B cell (primary cell): ENCODE measurements at regions not wholly inside any gene's neighbourhood (a gene's known extent, or its start where the extent isn't known, plus 50 kb on each side); places are given as distances from the start of the nearest gene placed in this dataset.

ENCODE experiments used
- ATAC-seq: fragments of 200-7000 bp; cut with Tn5 transposase; one replicate; pipeline ENCODE4 v1.10.0; 2021; ENCODE audit warnings: low read depth, mild to moderate bottlenecking, moderate number of reproducible peaks, moderate library complexity
- CTCF ChIA-PET: fragments of 350-600 bp; sonication (Branson Sonifier 250); formaldehyde crosslinking; loops from one replicate; lab custom pipeline; 2021; ENCODE audit warnings: antibody characterized with exemption, inconsistent platforms; lab: Charles Lee
- POLR2A ChIA-PET: fragments of 350-600 bp; sonication (Branson Sonifier 250); formaldehyde crosslinking; loops from one replicate; lab custom pipeline; 2021; ENCODE audit warnings: antibody characterized with exemption; lab: Charles Lee
- DNase-seq: peaks from one replicate; pipeline ENCODE4 v3.0.0; 2013
- H2AFZ ChIP-seq: 2 replicates; pipeline ENCODE4 v1.6.1; 2012; ENCODE audit warnings: mild to moderate bottlenecking, low read depth, low read length; ENCODE audit not compliant: insufficient read depth, poor library complexity, severe bottlenecking
- H3K27ac ChIP-seq, 2 donors: 1 replicate in 1 of 2; 2 replicates in 1 of 2; pipeline ENCODE4 v1.5.1; 2012 to 2013; ENCODE audit warnings: low read length in 2 of 2, mild to moderate bottlenecking in 2 of 2, moderate library complexity in 1 of 2
- H3K27me3 ChIP-seq, 4 experiments: fragments of 200-600 bp in 1 of 4; sonication (generic) in 1 of 4; replicated peaks in 1 of 4; 1 replicate in 2 of 4; 2 replicates in 2 of 4; pipeline versions ENCODE4 v1.6.1 to v1.7.0; 2013 to 2016; ENCODE audit warnings: low read length in 3 of 4, mild to moderate bottlenecking in 2 of 4, mixed read lengths in 1 of 4, moderate library complexity in 1 of 4; ENCODE audit not compliant: insufficient read depth in 4 of 4, control insufficient read depth in 3 of 4; ENCODE audit errors: control extremely low read depth in 1 of 4
- H3K36me3 ChIP-seq, 2 experiments: replicated peaks in 1 of 2; 1 replicate in 1 of 2; 2 replicates in 1 of 2; pipeline versions ENCODE4 v1.6.1 to v1.7.1; 2013; ENCODE audit warnings: low read length in 1 of 2; ENCODE audit not compliant: insufficient read depth in 2 of 2, control insufficient read depth in 1 of 2; ENCODE audit errors: control extremely low read depth in 1 of 2, extremely low read depth in 1 of 2
- H3K4me1 ChIP-seq, 2 donors: fragments of 200-600 bp in 1 of 2; sonication (generic) in 1 of 2; 1 replicate in 1 of 2; 2 replicates in 1 of 2; pipeline versions ENCODE4 v1.5.1 to v1.6.1; 2013 to 2017; ENCODE audit warnings: low read length in 2 of 2; ENCODE audit not compliant: control insufficient read depth in 2 of 2, insufficient read depth in 2 of 2
- H3K4me2 ChIP-seq: replicated peaks from 2 replicates; pipeline ENCODE3; 2012; ENCODE audit warnings: mild to moderate bottlenecking, low read depth, low read length; ENCODE audit not compliant: poor library complexity, severe bottlenecking
- H3K4me3 ChIP-seq, 5 experiments: fragments of 200-600 bp in 1 of 5; sonication (generic) in 1 of 5; 1 replicate in 3 of 5; 2 replicates in 2 of 5; pipeline versions ENCODE4 v1.5.1 to v1.7.0; 2011 to 2016; ENCODE audit warnings: low read length in 4 of 5, mild to moderate bottlenecking in 4 of 5, low read depth in 2 of 5, control low read depth in 1 of 5, moderate library complexity in 1 of 5; ENCODE audit not compliant: insufficient read depth in 1 of 5; ENCODE audit errors: control extremely low read depth in 1 of 5, extremely low read depth in 1 of 5
- H3K79me2 ChIP-seq: fragments of 200-600 bp; sonication (generic); one replicate; pipeline ENCODE4 v1.6.0; 2016; ENCODE audit warnings: low read length; ENCODE audit not compliant: control insufficient read depth, insufficient read depth
- H3K9ac ChIP-seq: fragments of 200-600 bp; sonication (generic); 2 replicates; pipeline ENCODE4 v1.6.1; 2017; ENCODE audit warnings: mild to moderate bottlenecking, low read length, moderate library complexity
- H3K9me3 ChIP-seq, 3 donors: one replicate each; pipeline versions ENCODE4 v1.6.1 to v1.7.1; 2013; ENCODE audit warnings: low read length in 2 of 3; ENCODE audit not compliant: control insufficient read depth in 2 of 3, insufficient read depth in 1 of 3; ENCODE audit errors: control extremely low read depth in 1 of 3
- H4K20me1 ChIP-seq: 2 replicates; pipeline ENCODE4 v1.6.0; 2012; ENCODE audit warnings: mild to moderate bottlenecking, low read length; ENCODE audit not compliant: insufficient read depth, control insufficient read depth, poor library complexity, severe bottlenecking
- H3K27ac Mint-ChIP-seq: one replicate; pipeline ENCODE4 v1.8.0; 2021; ENCODE audit warnings: mixed read lengths
- H3K27me3 Mint-ChIP-seq: one replicate; pipeline ENCODE4 v1.8.0; 2021; ENCODE audit warnings: mixed read lengths
- H3K4me1 Mint-ChIP-seq: one replicate; pipeline ENCODE4 v1.8.0; 2021; ENCODE audit warnings: mixed read lengths
- H3K4me3 Mint-ChIP-seq: one replicate; pipeline ENCODE4 v1.8.0; 2021; ENCODE audit warnings: mixed read lengths
- H3K9me3 Mint-ChIP-seq: one replicate; pipeline ENCODE4 v1.8.0; 2022; ENCODE audit warnings: mixed read lengths; ENCODE audit not compliant: insufficient read depth
- EZH2 ChIP-seq: IDR thresholded peaks from 2 replicates; pipeline ENCODE4 v1.6.1; 2012; ENCODE audit warnings: borderline replicate concordance, low read depth, mild to moderate bottlenecking, moderate library complexity, low read length; ENCODE audit not compliant: insufficient read depth, poor library complexity, severe bottlenecking
- WGBS: methylation state at CpG from one replicate; pipeline ENCODE4 v1.1.5; 2013; ENCODE audit warnings: missing lambda C conversion rate; ENCODE audit not compliant: insufficient coverage; 5-methylcytosine and 5-hydroxymethylcytosine counted together
- intact Hi-C: fragments of 100-400 bp; cut with micrococcal nuclease; formaldehyde crosslinking; loops from one replicate; pipeline ENCODE4 v1.10.0; 2022
- TF ChIP-seq, protein P1 (sequence below): fragments of 200-600 bp; IDR thresholded peaks from one replicate; pipeline ENCODE4 v1.8.0; 2022; ENCODE audit warnings: antibody characterized with exemption, mild to moderate bottlenecking

DNA sequence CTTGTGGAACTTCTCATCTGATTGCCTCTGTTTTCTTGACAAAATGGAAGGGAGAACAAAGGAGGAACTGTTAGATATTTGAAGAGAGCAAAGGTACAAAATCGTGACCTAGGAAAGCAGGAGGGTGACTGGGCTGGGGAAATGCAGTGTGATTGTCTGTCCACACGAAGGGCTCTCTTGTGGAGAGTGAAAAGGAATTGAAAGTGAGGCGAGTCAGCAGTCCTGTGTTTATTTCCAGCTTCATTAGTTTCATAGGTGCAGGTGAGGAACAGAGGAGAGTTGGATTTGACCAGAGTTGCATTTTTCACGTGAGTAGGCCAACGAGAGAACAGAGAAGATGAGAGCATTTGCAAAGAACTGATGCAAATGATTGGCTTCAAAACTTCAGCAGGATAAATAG is 336.4 kb upstream of the SATB1 start:
- H3K4me1 Mint-ChIP-seq = no peaks in the 10 kb centered on the region
- DNase-seq = no peak
- Histone ChIP-seq H3K9me3 (no peaks in the 10 kb centered on the region), H3K9ac (no peak overlapping the region), H3K27me3 (no peaks in the 10 kb centered on the region), H3K36me3 (no peaks in the 10 kb centered on the region), H3K79me2 (no peaks in the 10 kb centered on the region), H4K20me1 (no peaks in the 10 kb centered on the region), H3K27ac (no peak overlapping the region), H3K4me1 (no peaks in the 10 kb centered on the region), H3K4me2 (no peak overlapping the region), H3K4me3 (no peak overlapping the region), H2AFZ (no peak overlapping the region)
- POLR2A ChIA-PET = no interaction called here
- H3K4me3 Mint-ChIP-seq = no peak overlapping the region
- intact Hi-C loops = no loop called here
- no peak for ATAC-seq
- H3K27ac Mint-ChIP-seq = no peak overlapping the region
- no peak for TF ChIP-seq EZH2
- TF ChIP-seq, protein P1, sequence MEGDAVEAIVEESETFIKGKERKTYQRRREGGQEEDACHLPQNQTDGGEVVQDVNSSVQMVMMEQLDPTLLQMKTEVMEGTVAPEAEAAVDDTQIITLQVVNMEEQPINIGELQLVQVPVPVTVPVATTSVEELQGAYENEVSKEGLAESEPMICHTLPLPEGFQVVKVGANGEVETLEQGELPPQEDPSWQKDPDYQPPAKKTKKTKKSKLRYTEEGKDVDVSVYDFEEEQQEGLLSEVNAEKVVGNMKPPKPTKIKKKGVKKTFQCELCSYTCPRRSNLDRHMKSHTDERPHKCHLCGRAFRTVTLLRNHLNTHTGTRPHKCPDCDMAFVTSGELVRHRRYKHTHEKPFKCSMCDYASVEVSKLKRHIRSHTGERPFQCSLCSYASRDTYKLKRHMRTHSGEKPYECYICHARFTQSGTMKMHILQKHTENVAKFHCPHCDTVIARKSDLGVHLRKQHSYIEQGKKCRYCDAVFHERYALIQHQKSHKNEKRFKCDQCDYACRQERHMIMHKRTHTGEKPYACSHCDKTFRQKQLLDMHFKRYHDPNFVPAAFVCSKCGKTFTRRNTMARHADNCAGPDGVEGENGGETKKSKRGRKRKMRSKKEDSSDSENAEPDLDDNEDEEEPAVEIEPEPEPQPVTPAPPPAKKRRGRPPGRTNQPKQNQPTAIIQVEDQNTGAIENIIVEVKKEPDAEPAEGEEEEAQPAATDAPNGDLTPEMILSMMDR = no peak
- H3K9me3 Mint-ChIP-seq = no peaks in the 10 kb centered on the region
- CTCF ChIA-PET = interaction anchor here (5.3 kb wide), 1 partner anchor 201 kb away, joined by 110 read pairs; no protein-coding TSS in a partner anchor
- no peaks in the 10 kb centered on the region for H3K27me3 Mint-ChIP-seq
- 50% methylated on average over 5 of the region's 5 CpGs for WGBS

DNA sequence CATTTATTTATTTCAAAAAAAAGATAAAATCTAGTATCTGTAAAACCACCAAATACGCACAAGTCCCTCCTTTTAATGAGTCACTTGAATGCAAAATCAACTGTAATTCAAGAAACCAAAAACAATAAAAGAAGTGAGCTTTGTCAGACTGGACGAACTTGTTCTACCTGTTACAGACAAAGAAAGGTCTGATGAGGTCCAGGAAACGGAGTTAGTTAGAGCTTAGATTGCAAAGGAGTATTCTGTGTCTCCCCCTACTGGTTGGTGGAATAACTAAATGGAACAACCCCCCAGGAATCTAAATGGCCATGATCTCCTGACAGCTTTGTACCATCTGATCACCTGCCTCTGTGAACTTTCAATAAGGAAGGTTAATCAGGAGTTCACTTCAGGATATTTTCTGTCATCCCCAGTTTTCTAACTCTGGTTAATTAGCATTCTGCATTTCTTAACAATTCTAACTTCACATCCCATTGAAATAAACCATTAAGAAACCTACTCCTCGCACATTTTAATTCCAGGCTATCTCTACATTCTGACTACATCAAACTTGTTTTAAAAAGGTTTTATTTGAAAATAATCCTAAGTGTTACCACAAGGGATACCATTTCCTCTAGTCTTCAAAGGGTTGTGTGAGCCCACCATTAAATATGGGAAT is 333.0 kb upstream of the SATB1 start:
- H3K4me3 Mint-ChIP-seq = no peak overlapping the region
- no peaks in the 10 kb centered on the region for H3K4me1 Mint-ChIP-seq
- H3K27ac ChIP-seq = no peak overlapping the region

More for the DNA sequence above, 333.0 kb upstream of the SATB1 start:
- Histone ChIP-seq H2AFZ (no peak overlapping the region), H3K4me3 (no peak overlapping the region), H4K20me1 (no peaks in the 10 kb centered on the region), H3K36me3 (no peaks in the 10 kb centered on the region), H3K4me1 (no peaks in the 10 kb centered on the region), H3K79me2 (no peaks in the 10 kb centered on the region), H3K9ac (no peak overlapping the region), H3K9me3 (no peaks in the 10 kb centered on the region), H3K4me2 (no peak overlapping the region), H3K27me3 (no peaks in the 10 kb centered on the region)
- no peaks in the 10 kb centered on the region for H3K27me3 Mint-ChIP-seq
- H3K27ac Mint-ChIP-seq = no peak overlapping the region
- DNase-seq (peak; percentile 84), ATAC-seq (peak; percentile 88)
- H3K9me3 Mint-ChIP-seq = no peaks in the 10 kb centered on the region
- ChIA-PET CTCF (interaction anchor here (0.6 to 5.3 kb wide), 38 partner anchors 9 to 1328 kb away, joined by 3 to 110 read pairs (median 4); partner anchors contain the start of gene SATB1), POLR2A (no interaction called here)
- TF ChIP-seq EZH2 = no peak
- TF ChIP-seq, protein P1 = peak; percentile 87
- WGBS = no CpG with 5 or more reads among the region's 4 CpGs
- intact Hi-C loops = loop anchor here (1.0 to 5.0 kb wide), 5 partner anchors 199 to 369 kb away; partner anchors contain the start of gene SATB1
